ENCODE measurements at regions not wholly inside any gene's neighbourhood (a gene's known extent, or its start where the extent isn't known, plus 50 kb on each side); places are given as distances from the start of the nearest gene placed in this dataset.

DNA sequence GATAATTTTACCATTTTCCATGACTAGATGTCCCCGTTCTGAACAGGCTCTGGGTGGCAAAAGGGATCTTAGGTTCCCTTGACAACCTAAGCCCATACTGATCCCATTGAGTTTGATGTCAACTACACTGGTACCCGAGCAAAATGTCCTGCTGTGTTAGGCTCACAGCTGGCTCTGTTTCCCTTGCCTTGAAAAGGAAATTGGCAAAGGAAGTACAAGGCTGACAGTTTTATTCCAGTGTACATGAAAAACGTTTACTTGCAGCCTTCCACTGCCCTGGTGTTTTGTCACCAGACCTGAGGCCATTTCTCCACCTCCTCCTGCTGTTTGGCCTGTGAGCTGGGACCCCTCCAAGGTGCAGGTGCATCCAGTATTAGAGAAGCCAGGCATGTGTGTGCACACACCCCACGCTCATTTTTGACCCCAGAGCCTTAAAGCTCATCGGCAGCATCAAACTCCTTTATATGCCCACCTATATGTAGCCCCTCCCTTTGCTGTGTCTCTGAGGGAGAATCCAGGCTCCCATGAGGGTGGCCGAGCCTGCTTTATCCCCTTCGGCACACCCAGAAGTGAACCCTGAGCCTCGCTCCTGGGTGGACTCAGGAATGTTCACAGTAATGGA lies 171.3 kb downstream of the NDUFA10 start:
- TF ChIP-seq JUND (IDR thresholded peaks at IDR 0.05) = no peak
- no peak for TF ChIP-seq CTCF (IDR thresholded peaks at IDR 0.05; ENCODE audit: low read depth, low read length, missing input control)
- TF ChIP-seq, protein P1, sequence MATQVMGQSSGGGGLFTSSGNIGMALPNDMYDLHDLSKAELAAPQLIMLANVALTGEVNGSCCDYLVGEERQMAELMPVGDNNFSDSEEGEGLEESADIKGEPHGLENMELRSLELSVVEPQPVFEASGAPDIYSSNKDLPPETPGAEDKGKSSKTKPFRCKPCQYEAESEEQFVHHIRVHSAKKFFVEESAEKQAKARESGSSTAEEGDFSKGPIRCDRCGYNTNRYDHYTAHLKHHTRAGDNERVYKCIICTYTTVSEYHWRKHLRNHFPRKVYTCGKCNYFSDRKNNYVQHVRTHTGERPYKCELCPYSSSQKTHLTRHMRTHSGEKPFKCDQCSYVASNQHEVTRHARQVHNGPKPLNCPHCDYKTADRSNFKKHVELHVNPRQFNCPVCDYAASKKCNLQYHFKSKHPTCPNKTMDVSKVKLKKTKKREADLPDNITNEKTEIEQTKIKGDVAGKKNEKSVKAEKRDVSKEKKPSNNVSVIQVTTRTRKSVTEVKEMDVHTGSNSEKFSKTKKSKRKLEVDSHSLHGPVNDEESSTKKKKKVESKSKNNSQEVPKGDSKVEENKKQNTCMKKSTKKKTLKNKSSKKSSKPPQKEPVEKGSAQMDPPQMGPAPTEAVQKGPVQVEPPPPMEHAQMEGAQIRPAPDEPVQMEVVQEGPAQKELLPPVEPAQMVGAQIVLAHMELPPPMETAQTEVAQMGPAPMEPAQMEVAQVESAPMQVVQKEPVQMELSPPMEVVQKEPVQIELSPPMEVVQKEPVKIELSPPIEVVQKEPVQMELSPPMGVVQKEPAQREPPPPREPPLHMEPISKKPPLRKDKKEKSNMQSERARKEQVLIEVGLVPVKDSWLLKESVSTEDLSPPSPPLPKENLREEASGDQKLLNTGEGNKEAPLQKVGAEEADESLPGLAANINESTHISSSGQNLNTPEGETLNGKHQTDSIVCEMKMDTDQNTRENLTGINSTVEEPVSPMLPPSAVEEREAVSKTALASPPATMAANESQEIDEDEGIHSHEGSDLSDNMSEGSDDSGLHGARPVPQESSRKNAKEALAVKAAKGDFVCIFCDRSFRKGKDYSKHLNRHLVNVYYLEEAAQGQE (IDR thresholded peaks at IDR 0.05) = no peak
- no peak for TF ChIP-seq TAF1 (conservative IDR thresholded peaks at IDR 0.05)
- no peak for TF ChIP-seq EGR1 (IDR thresholded peaks at IDR 0.05; ENCODE audit: low read depth in 2 of 2)
- no peak for TF ChIP-seq FOXA2 (IDR thresholded peaks at IDR 0.05)
- TF ChIP-seq, protein P2, sequence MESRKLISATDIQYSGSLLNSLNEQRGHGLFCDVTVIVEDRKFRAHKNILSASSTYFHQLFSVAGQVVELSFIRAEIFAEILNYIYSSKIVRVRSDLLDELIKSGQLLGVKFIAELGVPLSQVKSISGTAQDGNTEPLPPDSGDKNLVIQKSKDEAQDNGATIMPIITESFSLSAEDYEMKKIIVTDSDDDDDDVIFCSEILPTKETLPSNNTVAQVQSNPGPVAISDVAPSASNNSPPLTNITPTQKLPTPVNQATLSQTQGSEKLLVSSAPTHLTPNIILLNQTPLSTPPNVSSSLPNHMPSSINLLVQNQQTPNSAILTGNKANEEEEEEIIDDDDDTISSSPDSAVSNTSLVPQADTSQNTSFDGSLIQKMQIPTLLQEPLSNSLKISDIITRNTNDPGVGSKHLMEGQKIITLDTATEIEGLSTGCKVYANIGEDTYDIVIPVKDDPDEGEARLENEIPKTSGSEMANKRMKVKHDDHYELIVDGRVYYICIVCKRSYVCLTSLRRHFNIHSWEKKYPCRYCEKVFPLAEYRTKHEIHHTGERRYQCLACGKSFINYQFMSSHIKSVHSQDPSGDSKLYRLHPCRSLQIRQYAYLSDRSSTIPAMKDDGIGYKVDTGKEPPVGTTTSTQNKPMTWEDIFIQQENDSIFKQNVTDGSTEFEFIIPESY (IDR thresholded peaks at IDR 0.05) = no peak
- TF ChIP-seq RAD21 (IDR thresholded peaks at IDR 0.05) = no peak
- TF ChIP-seq HNF4G (IDR thresholded peaks at IDR 0.05) = no peak
- no peak for TF ChIP-seq MAX (IDR thresholded peaks at IDR 0.05)
- no peak for TF ChIP-seq SP1 (IDR thresholded peaks at IDR 0.05)
- no peak for TF ChIP-seq NR2F2 (IDR thresholded peaks at IDR 0.05)
- no peak for TF ChIP-seq YY1 (IDR thresholded peaks at IDR 0.05)
- TF ChIP-seq FOXA1 (IDR thresholded peaks at IDR 0.05) = no peak

Measured in liver (tissue), 3 donors.